DND-41 (cell line): ENCODE measurements at regions not wholly inside any gene's neighbourhood (a gene's known extent, or its start where the extent isn't known, plus 50 kb on each side); places are given as distances from the start of the nearest gene placed in this dataset.

Experiments used
- CTCF ChIP-seq: IDR thresholded peaks from 2 replicates; pipeline ENCODE4 v1.5.1; 2012; ENCODE audit warnings: borderline replicate concordance, low read length, moderate library complexity, mild to moderate bottlenecking; ENCODE audit not compliant: poor library complexity, severe bottlenecking; ENCODE audit errors: extremely low read depth
- EZH2 ChIP-seq: IDR thresholded peaks from 3 replicates; pipeline ENCODE4 v1.6.1; 2012; ENCODE audit warnings: borderline replicate concordance, low read depth, mild to moderate bottlenecking, moderate library complexity, low read length, inconsistent platforms; ENCODE audit not compliant: severe bottlenecking

GRCh38 chr3:72137865-72138861 lies 353.2 kb upstream of the PROK2 start:
- TF ChIP-seq CTCF = no peak
- no peak for TF ChIP-seq EZH2
